HL-60/S4 treated with retinoic acid at 250 ng/mL for 4 days and 3 days (cell line): ENCODE measurements at regions not wholly inside any gene's neighbourhood (a gene's known extent, or its start where the extent isn't known, plus 50 kb on each side); places are given as distances from the start of the nearest gene placed in this dataset.

Experiments used
- in situ Hi-C: fragments of 300-500 bp; cut with MboI; formaldehyde crosslinking; loops from 2 replicates; pipeline ENCODE4 v1.7.0; 2022; ENCODE audit warnings: low sequenced_read_pairs

- in situ Hi-C loops: no loop called here
These were observed 113.9 kb downstream of the ADSS2 start for GRCh38 chr1:244337839-244338238.

- in situ Hi-C loops: no loop called here
These were observed 112.5 kb downstream of the ADSS2 start for GRCh38 chr1:244339073-244339692.

GRCh38 chr1:244339776-244340175 is 111.9 kb downstream of the ADSS2 start:
- in situ Hi-C loops: no loop called here

- in situ Hi-C loops: no loop called here
These were observed 111.3 kb downstream of the ADSS2 start for GRCh38 chr1:244340396-244340795.

GRCh38 chr1:244341455-244342450 is 110.0 kb downstream of the ADSS2 start:
- in situ Hi-C loops: no loop called here

GRCh38 chr1:244344001-244344400 is 107.7 kb downstream of the ADSS2 start:
- in situ Hi-C loops: no loop called here

GRCh38 chr1:244346972-244347618 is 104.6 kb downstream of the ADSS2 start:
- in situ Hi-C loops: no loop called here

GRCh38 chr1:244347942-244348341 is 103.8 kb downstream of the ADSS2 start:
- in situ Hi-C loops: no loop called here

GRCh38 chr1:244349103-244349531 is 102.6 kb downstream of the ADSS2 start:
- in situ Hi-C loops: no loop called here

- in situ Hi-C loops: no loop called here
These were observed 102.1 kb downstream of the ADSS2 start for GRCh38 chr1:244349581-244350001.

- in situ Hi-C loops: no loop called here
These were observed 101.7 kb downstream of the ADSS2 start for GRCh38 chr1:244350027-244350426.

- in situ Hi-C loops: no loop called here
These were observed 99.4 kb downstream of the ADSS2 start for GRCh38 chr1:244352156-244352830.

GRCh38 chr1:244353551-244354091 is 98.1 kb downstream of the ADSS2 start:
- in situ Hi-C loops: no loop called here

GRCh38 chr1:244354810-244355278 is 96.9 kb downstream of the ADSS2 start:
- in situ Hi-C loops: no loop called here

GRCh38 chr1:244356376-244356775 is 95.3 kb downstream of the ADSS2 start:
- in situ Hi-C loops: no loop called here
